ENCODE measurements at regions not wholly inside any gene's neighbourhood (a gene's known extent, or its start where the extent isn't known, plus 50 kb on each side); places are given as distances from the start of the nearest gene placed in this dataset.

- TF ChIP-seq POLR2A (IDR thresholded peaks at IDR 0.05; ENCODE audit: low read depth) = no peak
- no peak for TF ChIP-seq CTCF (IDR thresholded peaks at IDR 0.05)
- no peak for TF ChIP-seq EP300 (IDR thresholded peaks at IDR 0.05)
These were observed 71.3 kb upstream of the GNG2 start for GRCh38 chr14:51789114-51789513.

Data from esophagus muscularis mucosa (tissue), 4 donors.